ENCODE measurements at regions not wholly inside any gene's neighbourhood (a gene's known extent, or its start where the extent isn't known, plus 50 kb on each side); places are given as distances from the start of the nearest gene placed in this dataset.

GRCh38 chr2:136392897-136393505 lies 275.1 kb upstream of the CXCR4 start:
- no peak overlapping the region for H2AFZ ChIP-seq (ENCODE audit: low read depth, low read length)
- H3K4me2 ChIP-seq (ENCODE audit: low read length) = no peak overlapping the region
- Mint-ChIP-seq H3K27me3 (ENCODE audit: low read depth, unreplicated experiment) (peaks cover 5% of the 10 kb centered on the region), H3K27ac (ENCODE audit: unreplicated experiment) (no peak overlapping the region), H3K9me3 (ENCODE audit: unreplicated experiment) (peaks cover 2% of the 10 kb centered on the region), H3K36me3 (ENCODE audit: low read depth, unreplicated experiment) (no peaks in the 10 kb centered on the region), H3K4me1 (ENCODE audit: low read depth, unreplicated experiment) (no peaks in the 10 kb centered on the region), H3K4me3 (ENCODE audit: unreplicated experiment) (no peak overlapping the region)
- DNase-seq (ENCODE audit: low read depth) (no peak), FAIRE-seq (no peak)
- no peak overlapping the region for H3K4me3 ChIP-seq (ENCODE audit: insufficient read depth, low read depth, low read length)
- no peaks in the 10 kb centered on the region for H3K36me3 ChIP-seq (ENCODE audit: insufficient read depth, low read length)
- no peaks in the 10 kb centered on the region for H3K4me1 ChIP-seq (ENCODE audit: insufficient read depth, low read length)
- no peaks in the 10 kb centered on the region for H3K27me3 ChIP-seq (ENCODE audit: insufficient read depth, low read length)
- no peaks in the 10 kb centered on the region for H4K20me1 ChIP-seq (ENCODE audit: insufficient read depth, low read length)
- no peak overlapping the region for H3K9ac ChIP-seq (ENCODE audit: low read length)
- no peak for TF ChIP-seq EZH2 (IDR thresholded peaks at IDR 0.05; ENCODE audit: insufficient read depth, low read length)
- H3K9me3 ChIP-seq (ENCODE audit: insufficient read depth, low read depth, low read length) = no peaks in the 10 kb centered on the region
- H3K79me2 ChIP-seq (ENCODE audit: insufficient read depth, low read length) = no peaks in the 10 kb centered on the region
- no peak overlapping the region for H3K27ac ChIP-seq (ENCODE audit: low read depth, low read length)

- no peak overlapping the region for H3K27ac Mint-ChIP-seq (ENCODE audit: unreplicated experiment)
- Histone ChIP-seq H3K36me3 (ENCODE audit: insufficient read depth, low read length) (no peaks in the 10 kb centered on the region), H3K27ac (ENCODE audit: low read depth, low read length) (no peak overlapping the region), H3K9me3 (ENCODE audit: insufficient read depth, low read depth, low read length) (no peaks in the 10 kb centered on the region), H3K4me2 (ENCODE audit: low read length) (no peak overlapping the region), H3K79me2 (ENCODE audit: insufficient read depth, low read length) (no peaks in the 10 kb centered on the region), H3K4me1 (ENCODE audit: insufficient read depth, low read length) (no peaks in the 10 kb centered on the region), H3K27me3 (ENCODE audit: insufficient read depth, low read length) (no peaks in the 10 kb centered on the region), H3K9ac (ENCODE audit: low read length) (no peak overlapping the region), H4K20me1 (ENCODE audit: insufficient read depth, low read length) (no peaks in the 10 kb centered on the region), H2AFZ (ENCODE audit: low read depth, low read length) (no peak overlapping the region), H3K4me3 (ENCODE audit: insufficient read depth, low read depth, low read length) (no peak overlapping the region)
- no peaks in the 10 kb centered on the region for H3K36me3 Mint-ChIP-seq (ENCODE audit: low read depth, unreplicated experiment)
- peaks cover 5% of the 10 kb centered on the region for H3K27me3 Mint-ChIP-seq (ENCODE audit: low read depth, unreplicated experiment)
- H3K9me3 Mint-ChIP-seq (ENCODE audit: unreplicated experiment) = peaks cover 2% of the 10 kb centered on the region
- no peaks in the 10 kb centered on the region for H3K4me1 Mint-ChIP-seq (ENCODE audit: low read depth, unreplicated experiment)
- H3K4me3 Mint-ChIP-seq (ENCODE audit: unreplicated experiment) = no peak overlapping the region
- DNase-seq (ENCODE audit: low read depth) (no peak), FAIRE-seq (no peak)
- TF ChIP-seq EZH2 (IDR thresholded peaks at IDR 0.05; ENCODE audit: insufficient read depth, low read length) = no peak
- no peak for TF ChIP-seq CTCF (IDR thresholded peaks at IDR 0.05; ENCODE audit: insufficient read depth, low read depth, low read length)
These were observed 271.9 kb upstream of the CXCR4 start for GRCh38 chr2:136389809-136390208.

- H3K79me2 ChIP-seq (ENCODE audit: insufficient read depth, low read length) = no peaks in the 10 kb centered on the region
- H4K20me1 ChIP-seq (ENCODE audit: insufficient read depth, low read length) = no peaks in the 10 kb centered on the region
- DNase-seq (ENCODE audit: low read depth) (peak; percentile 6), FAIRE-seq (no peak)
- H3K27me3 ChIP-seq (ENCODE audit: insufficient read depth, low read length) = no peaks in the 10 kb centered on the region
- H3K4me3 Mint-ChIP-seq (ENCODE audit: unreplicated experiment) = no peak overlapping the region
- no peaks in the 10 kb centered on the region for H3K9me3 ChIP-seq (ENCODE audit: insufficient read depth, low read depth, low read length)
- peaks cover 2% of the 10 kb centered on the region for H3K9me3 Mint-ChIP-seq (ENCODE audit: unreplicated experiment)
- H3K27me3 Mint-ChIP-seq (ENCODE audit: low read depth, unreplicated experiment) = peaks cover 13% of the 10 kb centered on the region
- H3K27ac ChIP-seq (ENCODE audit: low read depth, low read length) = no peak overlapping the region
- no peaks in the 10 kb centered on the region for H3K4me1 Mint-ChIP-seq (ENCODE audit: low read depth, unreplicated experiment)
- H3K4me2 ChIP-seq (ENCODE audit: low read length) = no peak overlapping the region
- H3K27ac Mint-ChIP-seq (ENCODE audit: unreplicated experiment) = no peak overlapping the region
- H3K36me3 ChIP-seq (ENCODE audit: insufficient read depth, low read length) = no peaks in the 10 kb centered on the region
- H3K9ac ChIP-seq (ENCODE audit: low read length) = no peak overlapping the region
- H3K4me1 ChIP-seq (ENCODE audit: insufficient read depth, low read length) = no peaks in the 10 kb centered on the region
- no peaks in the 10 kb centered on the region for H3K36me3 Mint-ChIP-seq (ENCODE audit: low read depth, unreplicated experiment)
- TF ChIP-seq EZH2 (IDR thresholded peaks at IDR 0.05; ENCODE audit: insufficient read depth, low read length) (no peak), CTCF (IDR thresholded peaks at IDR 0.05; ENCODE audit: insufficient read depth, low read depth, low read length) (no peak)
- no peak overlapping the region for H3K4me3 ChIP-seq (ENCODE audit: insufficient read depth, low read depth, low read length)
- no peak overlapping the region for H2AFZ ChIP-seq (ENCODE audit: low read depth, low read length)
These were observed 268.1 kb upstream of the CXCR4 start for GRCh38 chr2:136386046-136386445.
